IMR-90 (cell line): ENCODE measurements at regions not wholly inside any gene's neighbourhood (a gene's known extent, or its start where the extent isn't known, plus 50 kb on each side); places are given as distances from the start of the nearest gene placed in this dataset.

ENCODE experiments used
- ATAC-seq: fragments of 200-7000 bp; cut with Tn5 transposase; 2 replicates; pipeline ENCODE4 v1.9.1; 2020; ENCODE audit warnings: low read depth, mild to moderate bottlenecking, moderate library complexity
- BruUV-seq: library from RNA; stranded (reverse); fragments of 400-500 nt; replicated peaks from 2 replicates; lab custom pipeline; 2021; lab: Mats Ljungman, UMichigan
- CTCF ChIA-PET: fragments of 300-600 bp; formaldehyde crosslinking; extraction: SDS; loops from one replicate; lab custom pipeline; 2021; ENCODE audit warnings: antibody characterized with exemption; lab: Yijun Ruan, JAX
- POLR2A ChIA-PET: fragments of 300-600 bp; sonication (Branson Sonifier 250); formaldehyde crosslinking; loops from one replicate; lab custom pipeline; 2022; ENCODE audit warnings: antibody characterized with exemption; ENCODE audit not compliant: unreplicated experiment; lab: Charles Lee
- DNase-seq: peaks from one replicate; pipeline ENCODE4 v3.0.0; 2013
- H2AFZ ChIP-seq: replicated peaks from 2 replicates; pipeline ENCODE3; 2013; ENCODE audit warnings: low read length, mild to moderate bottlenecking; ENCODE audit not compliant: poor library complexity
- H2AK5ac ChIP-seq: 2 replicates; pipeline ENCODE4 v1.6.1; 2013; ENCODE audit warnings: low read depth, low read length, inconsistent platforms
- H2AK9ac ChIP-seq: replicated peaks from 2 replicates; pipeline ENCODE3; 2013; ENCODE audit warnings: mild to moderate bottlenecking, low read depth, low read length, moderate library complexity; ENCODE audit not compliant: poor library complexity
- H2BK120ac ChIP-seq: 2 replicates; pipeline ENCODE4 v1.6.1; 2013; ENCODE audit warnings: low read depth, low read length, inconsistent platforms
- H2BK15ac ChIP-seq: 3 replicates; pipeline ENCODE4 v1.6.1; 2013; ENCODE audit warnings: low read depth, low read length, inconsistent platforms
- H2BK20ac ChIP-seq: 2 replicates; pipeline ENCODE4 v1.6.1; 2013; ENCODE audit warnings: low read depth, mild to moderate bottlenecking, inconsistent platforms, low read length, moderate library complexity
- H2BK5ac ChIP-seq: 2 replicates; pipeline ENCODE4 v1.6.1; 2013; ENCODE audit warnings: mild to moderate bottlenecking, low read depth, low read length, inconsistent platforms; ENCODE audit not compliant: poor library complexity, severe bottlenecking
- H3K14ac ChIP-seq: replicated peaks from 2 replicates; pipeline ENCODE4 v1.6.1; 2013; ENCODE audit warnings: low read depth, low read length, inconsistent platforms
- H3K18ac ChIP-seq: 2 replicates; pipeline ENCODE4 v1.6.1; 2013; ENCODE audit warnings: low read depth, low read length, control low read depth
- H3K23ac ChIP-seq: 2 replicates; pipeline ENCODE4 v1.6.1; 2013; ENCODE audit warnings: low read depth, low read length, inconsistent platforms
- H3K27ac ChIP-seq: 2 replicates; pipeline ENCODE4 v1.5.1; 2013; ENCODE audit warnings: mild to moderate bottlenecking, control low read depth, low read length; ENCODE audit not compliant: insufficient read depth
- H3K27me3 ChIP-seq: 2 replicates; pipeline ENCODE4 v1.6.1; 2013; ENCODE audit warnings: low read length; ENCODE audit not compliant: control insufficient read depth, insufficient read depth
- H3K36me3 ChIP-seq: 2 replicates; pipeline ENCODE4 v1.6.1; 2013; ENCODE audit warnings: low read length, mixed read lengths; ENCODE audit not compliant: control insufficient read depth, insufficient read depth
- H3K4ac ChIP-seq: 2 replicates; pipeline ENCODE4 v1.6.1; 2013; ENCODE audit warnings: low read depth, low read length, inconsistent platforms
- H3K4me1 ChIP-seq: 2 replicates; pipeline ENCODE4 v1.6.1; 2013; ENCODE audit warnings: low read length, mixed read lengths; ENCODE audit not compliant: control insufficient read depth, insufficient read depth
- H3K4me2 ChIP-seq: 2 replicates; pipeline ENCODE4 v1.6.1; 2013; ENCODE audit warnings: low read depth, mild to moderate bottlenecking, control low read depth, low read length, moderate library complexity
- H3K4me3 ChIP-seq: 2 replicates; pipeline ENCODE4 v1.5.1; 2013; ENCODE audit warnings: low read depth, mild to moderate bottlenecking, control low read depth, low read length, moderate library complexity; ENCODE audit not compliant: insufficient read depth
- H3K56ac ChIP-seq: 2 replicates; pipeline ENCODE4 v1.6.1; 2013; ENCODE audit warnings: low read length, inconsistent platforms; ENCODE audit not compliant: insufficient read depth; ENCODE audit errors: extremely low read depth
- H3K79me1 ChIP-seq, 2 experiments: 2 replicates each; pipeline ENCODE4 v1.6.1; 2013; ENCODE audit warnings: low read length in 2 of 2, inconsistent platforms in 1 of 2, low read depth in 1 of 2
- H3K9ac ChIP-seq: 2 replicates; pipeline ENCODE4 v1.6.1; 2013; ENCODE audit warnings: low read depth, low read length, control low read depth
- H3K9me1 ChIP-seq: 2 replicates; pipeline ENCODE4 v1.6.1; 2013; ENCODE audit warnings: low read length, inconsistent platforms; ENCODE audit not compliant: insufficient read depth
- H3K9me3 ChIP-seq: 2 replicates; pipeline ENCODE4 v1.6.1; 2013; ENCODE audit warnings: low read length; ENCODE audit not compliant: control insufficient read depth, insufficient read depth
- H4K20me1 ChIP-seq: 2 replicates; pipeline ENCODE4 v1.6.1; 2013; ENCODE audit warnings: low read length, inconsistent platforms; ENCODE audit not compliant: insufficient read depth
- H4K5ac ChIP-seq: 2 replicates; pipeline ENCODE4 v1.6.1; 2013; ENCODE audit warnings: mild to moderate bottlenecking, low read depth, low read length, control low read depth
- H4K8ac ChIP-seq, 2 experiments: 2 replicates each; pipeline ENCODE4 v1.6.1; 2013; ENCODE audit warnings: low read depth in 2 of 2, low read length in 2 of 2, control low read depth in 1 of 2, inconsistent platforms in 1 of 2
- H4K91ac ChIP-seq: 2 replicates; pipeline ENCODE4 v1.6.1; 2013; ENCODE audit warnings: low read depth, low read length, inconsistent platforms; ENCODE audit not compliant: insufficient read depth
- CEBPB ChIP-seq: IDR thresholded peaks from 2 replicates; pipeline ENCODE4 v1.6.1; 2012; ENCODE audit warnings: low read depth, low read length, improper control_type of control experiment
- MAFK ChIP-seq: IDR thresholded peaks from 2 replicates; pipeline ENCODE4 v1.6.1; 2012; ENCODE audit warnings: low read depth, low read length, improper control_type of control experiment
- MXI1 ChIP-seq: IDR thresholded peaks from 2 replicates; pipeline ENCODE4 v1.6.1; 2012; ENCODE audit warnings: low read depth, mild to moderate bottlenecking, low read length, moderate library complexity, borderline replicate concordance
- NFE2L2 ChIP-seq: fragments of 150-350 bp; IDR thresholded peaks from 2 replicates; pipeline ENCODE4 v1.6.1; 2016; ENCODE audit warnings: low read depth, mild to moderate bottlenecking, low read length
- RAD21 ChIP-seq: IDR thresholded peaks from 2 replicates; pipeline ENCODE4 v1.6.1; 2012; ENCODE audit warnings: low read length, improper control_type of control experiment
- RCOR1 ChIP-seq: IDR thresholded peaks from 2 replicates; pipeline ENCODE4 v1.6.1; 2012; ENCODE audit warnings: mild to moderate bottlenecking, low read length, improper control_type of control experiment; ENCODE audit not compliant: insufficient replicate concordance
- SMC3 ChIP-seq: fragments of 150-350 bp; IDR thresholded peaks from 2 replicates; pipeline ENCODE4 v1.6.1; 2016; ENCODE audit warnings: low read depth, mild to moderate bottlenecking, antibody characterized with exemption, low read length, moderate library complexity
- WGBS, 2 experiments: methylation state at CpG; one replicate each; pipeline versions ENCODE4 v1.1.5 to v1.1.7; 2013; ENCODE audit warnings: missing lambda C conversion rate in 2 of 2; ENCODE audit not compliant: insufficient read length in 1 of 2; ENCODE audit errors: extremely low coverage in 2 of 2; 5-methylcytosine and 5-hydroxymethylcytosine counted together
- dilution Hi-C: fragments of 300-500 bp; cut with HindIII; formaldehyde crosslinking; loops from one replicate; pipeline ENCODE4 v1.14.3; 2018; ENCODE audit warnings: low sequenced_read_pairs; ENCODE audit not compliant: unreplicated experiment
- in situ Hi-C: fragments of 300-500 bp; cut with MboI; formaldehyde crosslinking; loops from 3 replicates; pipeline ENCODE4 v1.14.3; 2019; ENCODE audit warnings: low sequenced_read_pairs, inconsistent platforms, mixed read lengths
- intact Hi-C: fragments of 100-400 bp; cut with micrococcal nuclease; formaldehyde crosslinking; loops from 2 replicates; pipeline ENCODE4 v1.10.0; 2022

DNA sequence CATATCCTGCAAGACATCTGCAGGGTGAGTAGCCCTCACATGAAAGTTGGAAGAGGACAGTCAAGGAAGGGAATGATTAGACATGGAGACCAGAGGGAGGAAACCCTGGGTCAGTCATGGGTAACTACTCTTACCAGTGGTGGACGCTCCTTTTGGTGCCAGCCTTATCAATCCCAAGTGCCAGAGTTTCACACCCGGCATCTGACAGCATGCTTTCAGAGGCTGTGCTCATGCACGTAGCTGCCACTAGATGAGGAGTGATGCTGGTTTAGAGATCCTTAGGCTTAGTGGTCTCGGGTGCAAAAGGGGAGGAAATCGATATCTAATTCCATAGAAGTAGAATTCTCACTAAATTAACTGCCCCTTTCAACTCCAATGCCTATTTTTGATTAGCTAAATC, 100.8 kb downstream of the PLCE1 start:
- CTCF ChIA-PET = no interaction called here
- Histone ChIP-seq H2BK120ac (no peak overlapping the region), H4K91ac (no peak overlapping the region), H2BK5ac (no peak overlapping the region), H2BK20ac (no peak overlapping the region), H3K23ac (no peak overlapping the region), H3K4me1 (peaks cover 5% of the 10 kb centered on the region; the same call in 1 of the 2 replicates), H2AFZ (no peak overlapping the region), H4K5ac (no peak overlapping the region), H3K27me3 (no peaks in the 10 kb centered on the region), H3K4ac (no peak overlapping the region), H3K79me1 (no peaks in the 10 kb centered on the region), H3K14ac (no peak overlapping the region), H3K9me1 (no peaks in the 10 kb centered on the region), H2BK15ac (no peak overlapping the region), H4K20me1 (no peaks in the 10 kb centered on the region), H3K56ac (no peak overlapping the region), H3K18ac (no peak overlapping the region), H2AK5ac (no peak overlapping the region), H2AK9ac (no peak overlapping the region), H3K27ac (no peak overlapping the region), H3K36me3 (no peaks in the 10 kb centered on the region), H3K9ac (no peak overlapping the region), H4K8ac (no peak overlapping the region), H3K4me3 (no peak overlapping the region), H3K9me3 (no peaks in the 10 kb centered on the region), H3K4me2 (no peak overlapping the region)
- dilution Hi-C loops = no loop called here
- ATAC-seq (no peak), DNase-seq (no peak)
- in situ Hi-C loops = no loop called here
- POLR2A ChIA-PET = no interaction called here
- TF ChIP-seq CEBPB = no peak
- TF ChIP-seq RCOR1 = no peak
- TF ChIP-seq RAD21 = no peak
- TF ChIP-seq MXI1 = no peak
- TF ChIP-seq SMC3 = no peak
- no peak for TF ChIP-seq MAFK
- no peak for TF ChIP-seq NFE2L2
- no CpG with 5 or more reads among the region's 5 CpGs for WGBS, 2 experiments
- no TSS peak for BruUV-seq
- intact Hi-C loops = no loop called here
